ENCODE measurements at regions not wholly inside any gene's neighbourhood (a gene's known extent, or its start where the extent isn't known, plus 50 kb on each side); places are given as distances from the start of the nearest gene placed in this dataset.
"Not testable (repeated sequence)": the region's sequence is repeated elsewhere in the genome, so short reads cannot be mapped to it uniquely, and the experiment has no call there.

DNA sequence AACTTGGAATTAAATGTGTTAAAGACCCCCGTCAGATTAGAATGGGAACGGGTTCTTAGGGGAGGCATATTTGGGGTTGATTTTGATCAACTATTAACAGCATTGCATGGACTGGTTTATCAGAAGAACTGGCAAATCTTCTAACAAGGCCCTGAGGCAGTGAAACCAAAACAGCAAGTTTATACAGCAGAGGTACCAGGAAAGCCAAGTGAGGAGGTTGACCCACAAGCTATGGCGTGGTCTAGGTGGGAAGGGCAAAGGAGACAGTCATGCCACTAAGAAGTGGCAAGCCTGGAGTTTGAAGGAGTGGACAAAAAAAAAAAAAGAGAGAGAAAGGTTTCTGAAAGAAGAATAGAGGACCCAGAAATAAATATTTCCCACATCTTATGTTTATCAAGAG, 187.0 kb downstream of the MREG start:
- no peak overlapping the region for H3K9ac ChIP-seq (ENCODE audit: low read depth in 1 of 2, low read length in 2 of 2)
- peaks cover 2 to 5% of the 10 kb centered on the region in 2 donors for H3K4me1 ChIP-seq (ENCODE audit: control insufficient read depth in 1 of 2, insufficient read depth in 2 of 2, low read length in 2 of 2)
- no peaks in the 10 kb centered on the region for H3K9me3 ChIP-seq (ENCODE audit: control insufficient read depth in 1 of 2, low read length in 2 of 2)
- no peaks in the 10 kb centered on the region for H3K36me3 ChIP-seq (ENCODE audit: control insufficient read depth in 1 of 2, insufficient read depth in 2 of 2, low read length in 2 of 2)
- no peak overlapping the region for H3K4me3 ChIP-seq (ENCODE audit: low read depth in 1 of 2, low read length in 2 of 2)
- no peak overlapping the region for H3K27ac ChIP-seq (ENCODE audit: low read depth, low read length)
- no peaks in the 10 kb centered on the region for H3K27me3 ChIP-seq (ENCODE audit: control insufficient read depth in 1 of 2, insufficient read depth in 2 of 2, low read length in 2 of 2)

DNA sequence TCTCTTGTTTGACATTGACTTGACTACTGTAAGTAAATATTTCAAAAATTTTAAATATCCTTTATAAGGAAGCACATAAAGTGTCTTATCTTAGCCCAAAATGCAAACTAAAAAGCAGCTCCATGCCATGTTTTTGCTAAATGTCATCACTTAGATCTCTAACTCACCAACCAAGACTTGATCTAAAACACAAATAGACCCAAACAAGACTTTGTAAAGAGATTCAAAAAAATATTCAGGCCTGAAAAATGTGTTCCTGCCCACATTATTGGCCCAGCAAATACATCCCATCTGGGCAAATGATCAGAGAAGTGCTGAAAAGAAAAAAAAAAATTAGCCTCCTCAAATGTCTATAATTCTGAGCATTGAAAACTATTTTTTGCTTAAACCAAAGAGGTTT, 187.6 kb downstream of the MREG start:
- H3K36me3 ChIP-seq (ENCODE audit: control insufficient read depth in 1 of 2, insufficient read depth in 2 of 2, low read length in 2 of 2), result no peaks in the 10 kb centered on the region
- peaks cover 0 to 5% of the 10 kb centered on the region in 2 donors for H3K4me1 ChIP-seq (ENCODE audit: control insufficient read depth in 1 of 2, insufficient read depth in 2 of 2, low read length in 2 of 2)
- no peak overlapping the region for H3K4me3 ChIP-seq (ENCODE audit: low read depth in 1 of 2, low read length in 2 of 2)
- no peaks in the 10 kb centered on the region for H3K27me3 ChIP-seq (ENCODE audit: control insufficient read depth in 1 of 2, insufficient read depth in 2 of 2, low read length in 2 of 2)
- H3K9ac ChIP-seq (ENCODE audit: low read depth in 1 of 2, low read length in 2 of 2), result no peak overlapping the region
- no peaks in the 10 kb centered on the region for H3K9me3 ChIP-seq (ENCODE audit: control insufficient read depth in 1 of 2, low read length in 2 of 2)
- no peak overlapping the region for H3K27ac ChIP-seq (ENCODE audit: low read depth, low read length)

DNA sequence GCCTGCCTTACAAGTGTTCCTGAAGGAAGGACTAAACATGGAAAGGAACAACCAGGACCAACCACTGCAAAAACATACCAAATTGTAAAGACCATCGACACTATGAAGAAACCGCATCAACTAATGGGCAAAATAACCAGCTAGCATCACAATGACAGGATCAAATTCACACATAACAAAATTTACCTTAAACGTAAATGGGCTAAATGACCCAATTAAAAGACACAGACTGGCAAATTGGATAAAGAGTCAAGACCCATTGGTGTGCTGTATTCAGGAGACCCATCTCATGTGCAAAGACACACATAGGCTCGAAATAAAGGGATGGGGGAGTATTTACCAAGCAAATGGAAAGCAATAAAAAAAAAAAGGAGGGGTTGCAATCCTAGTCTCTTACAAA, 192.1 kb downstream of the MREG start:
- H3K9ac ChIP-seq (ENCODE audit: low read depth in 1 of 2, low read length in 2 of 2); H3K4me1 ChIP-seq (ENCODE audit: control insufficient read depth in 1 of 2, insufficient read depth in 2 of 2, low read length in 2 of 2); H3K4me3 ChIP-seq (ENCODE audit: low read depth in 1 of 2, low read length in 2 of 2); H3K27ac ChIP-seq (ENCODE audit: low read depth, low read length); H3K36me3 ChIP-seq (ENCODE audit: control insufficient read depth in 1 of 2, insufficient read depth in 2 of 2, low read length in 2 of 2); H3K9me3 ChIP-seq (ENCODE audit: control insufficient read depth in 1 of 2, low read length in 2 of 2); H3K27me3 ChIP-seq (ENCODE audit: control insufficient read depth in 1 of 2, insufficient read depth in 2 of 2, low read length in 2 of 2): not testable (repeated sequence)

DNA sequence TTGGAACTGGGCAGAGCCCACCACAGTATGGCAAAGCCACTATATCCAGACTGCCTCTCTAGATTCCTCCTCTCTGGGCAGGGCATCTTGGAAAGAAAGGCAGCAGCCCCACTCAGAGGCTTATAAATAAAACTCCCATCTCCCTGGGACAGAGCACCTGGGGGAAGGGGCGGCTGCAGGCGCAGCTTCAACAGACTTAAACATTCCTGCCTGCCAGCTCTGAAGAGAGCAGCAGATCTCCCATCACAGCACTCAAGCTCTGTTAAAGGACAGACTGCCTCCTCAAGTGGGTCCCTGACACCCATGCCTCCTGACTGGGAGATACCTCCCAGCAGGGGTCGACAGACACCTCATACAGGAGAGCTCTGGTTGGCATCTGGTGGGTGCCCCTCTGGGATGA, 193.6 kb downstream of the MREG start:
- H3K4me1 ChIP-seq (ENCODE audit: control insufficient read depth in 1 of 2, insufficient read depth in 2 of 2, low read length in 2 of 2); H3K27ac ChIP-seq (ENCODE audit: low read depth, low read length); H3K36me3 ChIP-seq (ENCODE audit: control insufficient read depth in 1 of 2, insufficient read depth in 2 of 2, low read length in 2 of 2); H3K4me3 ChIP-seq (ENCODE audit: low read depth in 1 of 2, low read length in 2 of 2); H3K9ac ChIP-seq (ENCODE audit: low read depth in 1 of 2, low read length in 2 of 2); H3K9me3 ChIP-seq (ENCODE audit: control insufficient read depth in 1 of 2, low read length in 2 of 2); H3K27me3 ChIP-seq (ENCODE audit: control insufficient read depth in 1 of 2, insufficient read depth in 2 of 2, low read length in 2 of 2): not testable (repeated sequence)

DNA sequence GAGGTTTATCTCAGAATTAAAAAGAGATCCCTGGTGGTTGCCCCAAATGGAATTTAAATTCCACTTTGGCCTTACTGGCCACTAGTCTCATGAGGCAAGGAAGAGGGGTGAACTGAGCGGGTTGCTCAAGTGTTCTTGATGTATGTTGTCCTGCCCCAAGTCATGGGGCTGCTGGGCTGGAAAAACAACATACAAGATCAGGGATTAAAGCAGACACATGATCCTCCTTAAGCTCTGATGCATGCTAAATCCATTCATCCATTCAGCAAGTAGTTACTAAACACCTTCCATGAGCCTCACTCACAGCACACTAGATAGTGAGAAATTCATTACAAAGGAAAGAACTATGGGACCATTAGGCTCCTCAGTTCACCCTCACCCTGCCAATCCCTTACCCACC, 196.3 kb downstream of the MREG start:
- H3K36me3 ChIP-seq (ENCODE audit: control insufficient read depth in 1 of 2, insufficient read depth in 2 of 2, low read length in 2 of 2), result no peaks in the 10 kb centered on the region
- no peak overlapping the region for H3K4me3 ChIP-seq (ENCODE audit: low read depth in 1 of 2, low read length in 2 of 2)
- H3K27me3 ChIP-seq (ENCODE audit: control insufficient read depth in 1 of 2, insufficient read depth in 2 of 2, low read length in 2 of 2), result no peaks in the 10 kb centered on the region
- peaks cover 0 to under 1% of the 10 kb centered on the region in 2 donors for H3K4me1 ChIP-seq (ENCODE audit: control insufficient read depth in 1 of 2, insufficient read depth in 2 of 2, low read length in 2 of 2)
- no peak overlapping the region for H3K27ac ChIP-seq (ENCODE audit: low read depth, low read length)
- H3K9ac ChIP-seq (ENCODE audit: low read depth in 1 of 2, low read length in 2 of 2), result no peak overlapping the region
- H3K9me3 ChIP-seq (ENCODE audit: control insufficient read depth in 1 of 2, low read length in 2 of 2), result no peaks in the 10 kb centered on the region

DNA sequence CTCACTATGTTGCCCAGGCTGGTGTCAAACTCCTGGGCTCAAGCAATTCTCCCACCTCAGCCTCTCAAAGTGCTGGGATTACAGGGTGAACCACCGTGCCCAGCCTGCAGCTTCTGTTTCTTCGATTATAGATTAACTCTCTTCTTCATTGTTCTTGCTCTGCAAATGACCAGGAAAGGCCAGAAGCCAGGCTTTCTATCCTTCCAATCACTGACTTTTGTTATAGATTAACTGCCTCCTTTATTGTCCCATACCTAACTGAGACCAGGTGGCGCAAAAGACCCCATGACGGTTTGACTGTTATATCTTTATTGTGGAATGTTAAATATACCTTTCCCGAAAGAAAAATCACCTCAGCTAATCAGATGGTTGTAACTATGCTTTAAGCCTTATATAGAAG, 196.9 kb downstream of the MREG start:
- Histone ChIP-seq H3K36me3 (ENCODE audit: control insufficient read depth in 1 of 2, insufficient read depth in 2 of 2, low read length in 2 of 2) (no peaks in the 10 kb centered on the region), H3K9me3 (ENCODE audit: control insufficient read depth in 1 of 2, low read length in 2 of 2) (no peaks in the 10 kb centered on the region), H3K27me3 (ENCODE audit: control insufficient read depth in 1 of 2, insufficient read depth in 2 of 2, low read length in 2 of 2) (no peaks in the 10 kb centered on the region), H3K9ac (ENCODE audit: low read depth in 1 of 2, low read length in 2 of 2) (no peak overlapping the region), H3K4me3 (ENCODE audit: low read depth in 1 of 2, low read length in 2 of 2) (no peak overlapping the region), H3K4me1 (ENCODE audit: control insufficient read depth in 1 of 2, insufficient read depth in 2 of 2, low read length in 2 of 2) (peaks cover 0 to 3% of the 10 kb centered on the region in 2 donors), H3K27ac (ENCODE audit: low read depth, low read length) (no peak overlapping the region)

DNA sequence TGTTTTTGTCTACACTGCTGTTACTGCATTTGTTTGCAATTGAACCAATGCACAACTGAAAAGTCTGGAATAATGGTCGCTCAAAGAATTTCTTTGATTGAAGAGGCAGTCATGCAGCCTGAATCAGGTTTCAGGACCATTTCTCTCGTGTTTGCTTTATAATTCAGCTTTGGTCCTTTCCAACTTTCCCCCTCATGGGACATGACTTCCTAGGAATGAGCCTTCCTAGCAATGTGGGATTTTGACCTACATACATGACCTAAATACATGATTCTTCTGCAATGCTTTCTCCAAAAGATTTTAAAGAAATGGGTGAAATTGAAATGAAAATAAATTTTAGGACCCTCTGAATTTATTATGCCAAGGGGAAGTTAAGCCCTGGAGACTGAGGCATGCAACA, 197.4 kb downstream of the MREG start:
- H3K4me3 ChIP-seq (ENCODE audit: low read depth in 1 of 2, low read length in 2 of 2), result no peak overlapping the region
- no peak overlapping the region for H3K27ac ChIP-seq (ENCODE audit: low read depth, low read length)
- no peak overlapping the region for H3K9ac ChIP-seq (ENCODE audit: low read depth in 1 of 2, low read length in 2 of 2)
- H3K36me3 ChIP-seq (ENCODE audit: control insufficient read depth in 1 of 2, insufficient read depth in 2 of 2, low read length in 2 of 2), result no peaks in the 10 kb centered on the region
- H3K9me3 ChIP-seq (ENCODE audit: control insufficient read depth in 1 of 2, low read length in 2 of 2), result no peaks in the 10 kb centered on the region
- peaks cover 0 to 3% of the 10 kb centered on the region in 2 donors for H3K4me1 ChIP-seq (ENCODE audit: control insufficient read depth in 1 of 2, insufficient read depth in 2 of 2, low read length in 2 of 2)
- H3K27me3 ChIP-seq (ENCODE audit: control insufficient read depth in 1 of 2, insufficient read depth in 2 of 2, low read length in 2 of 2), result no peaks in the 10 kb centered on the region

DNA sequence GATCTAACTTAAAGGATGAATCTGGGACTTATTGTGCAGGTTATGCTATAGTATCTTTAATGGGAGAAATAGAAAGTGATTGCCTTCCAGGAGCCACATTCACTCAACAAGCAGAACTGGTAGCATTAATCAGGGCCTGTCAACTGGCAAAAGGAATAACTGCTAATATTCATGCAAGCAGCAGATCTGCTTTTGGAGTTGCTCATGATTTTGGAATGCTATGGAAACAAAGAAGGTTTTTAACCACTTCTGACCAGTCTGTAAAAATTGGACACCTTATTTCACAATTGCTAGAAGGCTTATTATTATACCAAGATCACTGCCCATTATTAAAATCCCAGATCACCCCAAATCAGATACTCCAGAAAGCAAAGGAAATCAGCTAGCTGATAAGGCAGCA, 200.4 kb downstream of the MREG start:
- Histone ChIP-seq H3K4me1 (ENCODE audit: control insufficient read depth in 1 of 2, insufficient read depth in 2 of 2, low read length in 2 of 2) (peaks cover 3 to 4% of the 10 kb centered on the region in 2 donors), H3K36me3 (ENCODE audit: control insufficient read depth in 1 of 2, insufficient read depth in 2 of 2, low read length in 2 of 2) (no peaks in the 10 kb centered on the region), H3K27ac (ENCODE audit: low read depth, low read length) (no peak overlapping the region), H3K4me3 (ENCODE audit: low read depth in 1 of 2, low read length in 2 of 2) (no peak overlapping the region), H3K9me3 (ENCODE audit: control insufficient read depth in 1 of 2, low read length in 2 of 2) (no peaks in the 10 kb centered on the region), H3K27me3 (ENCODE audit: control insufficient read depth in 1 of 2, insufficient read depth in 2 of 2, low read length in 2 of 2) (no peaks in the 10 kb centered on the region), H3K9ac (ENCODE audit: low read depth in 1 of 2, low read length in 2 of 2) (no peak overlapping the region)

DNA sequence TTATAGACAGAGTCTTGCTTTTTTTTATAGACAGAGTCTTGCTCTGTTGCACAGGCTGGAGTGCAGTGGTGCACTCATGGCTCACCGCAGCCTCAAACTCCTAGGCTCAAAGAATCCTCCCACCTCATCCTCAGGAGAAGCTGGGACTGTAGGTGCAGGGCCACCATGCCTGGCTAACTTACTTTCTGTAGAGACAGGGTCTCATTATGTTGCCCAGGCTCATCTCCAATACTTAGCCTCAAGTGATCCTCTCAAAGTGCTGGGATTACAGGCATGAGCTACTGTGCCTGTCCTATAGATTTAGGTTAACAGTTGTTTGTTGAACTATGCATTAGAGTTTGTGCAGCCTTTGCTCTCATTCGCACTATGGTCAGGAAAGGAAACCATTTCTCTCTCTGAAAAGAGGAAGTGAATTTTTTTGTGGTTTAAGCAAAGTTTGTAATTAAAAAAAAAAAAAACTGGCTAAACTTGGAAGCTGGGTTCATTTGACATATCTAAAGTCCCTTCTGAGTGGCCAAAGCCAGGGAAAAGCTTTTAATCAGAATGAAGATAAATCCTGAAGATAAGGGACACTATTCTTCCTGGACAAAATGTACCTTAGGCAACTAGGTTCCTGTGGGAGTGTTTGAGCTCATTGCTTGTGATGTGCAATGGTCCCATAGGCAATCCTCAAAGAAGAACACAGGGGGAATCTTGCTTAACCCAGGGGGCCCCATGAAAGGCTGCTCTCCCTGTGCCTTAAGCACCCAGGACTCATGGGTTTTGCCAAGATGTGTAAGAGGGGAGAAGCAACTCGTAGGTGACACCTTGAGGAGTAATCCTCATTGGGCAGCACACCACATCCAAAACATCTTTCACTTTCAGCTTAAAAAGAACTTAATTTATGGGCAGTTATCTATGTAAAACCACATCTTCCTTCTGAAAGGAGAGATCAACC, 201.7 kb downstream of the MREG start:
- Histone ChIP-seq H3K27me3 (ENCODE audit: control insufficient read depth in 1 of 2, insufficient read depth in 2 of 2, low read length in 2 of 2) (no peaks in the 10 kb centered on the region), H3K36me3 (ENCODE audit: control insufficient read depth in 1 of 2, insufficient read depth in 2 of 2, low read length in 2 of 2) (no peaks in the 10 kb centered on the region), H3K9me3 (ENCODE audit: control insufficient read depth in 1 of 2, low read length in 2 of 2) (no peaks in the 10 kb centered on the region), H3K4me1 (ENCODE audit: control insufficient read depth in 1 of 2, insufficient read depth in 2 of 2, low read length in 2 of 2) (peaks cover 3 to 4% of the 10 kb centered on the region in 2 donors), H3K4me3 (ENCODE audit: low read depth in 1 of 2, low read length in 2 of 2) (no peak overlapping the region), H3K9ac (ENCODE audit: low read depth in 1 of 2, low read length in 2 of 2) (no peak overlapping the region), H3K27ac (ENCODE audit: low read depth, low read length) (no peak overlapping the region)

DNA sequence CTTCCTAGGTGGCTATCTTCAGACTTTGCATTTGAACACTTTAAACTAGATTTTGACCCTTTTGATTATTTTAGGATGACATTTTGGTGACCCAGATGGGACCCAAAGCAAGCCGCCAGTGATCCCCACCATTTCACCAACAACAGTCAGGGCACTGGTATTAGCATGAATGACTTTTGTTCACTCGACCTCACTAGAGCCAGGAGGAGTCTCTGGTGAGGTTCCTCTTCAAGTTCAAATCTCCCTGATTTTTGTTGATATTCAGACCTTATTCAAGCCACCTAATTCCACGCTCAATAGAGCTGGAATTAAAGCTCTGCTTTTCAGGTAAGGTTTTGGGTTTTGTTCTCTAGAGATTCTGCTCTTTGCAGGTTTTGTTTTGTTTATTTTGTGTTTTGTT, 202.3 kb downstream of the MREG start:
- Histone ChIP-seq H3K4me3 (ENCODE audit: low read depth in 1 of 2, low read length in 2 of 2) (no peak overlapping the region), H3K27ac (ENCODE audit: low read depth, low read length) (no peak overlapping the region), H3K36me3 (ENCODE audit: control insufficient read depth in 1 of 2, insufficient read depth in 2 of 2, low read length in 2 of 2) (no peaks in the 10 kb centered on the region), H3K27me3 (ENCODE audit: control insufficient read depth in 1 of 2, insufficient read depth in 2 of 2, low read length in 2 of 2) (no peaks in the 10 kb centered on the region), H3K9ac (ENCODE audit: low read depth in 1 of 2, low read length in 2 of 2) (no peak overlapping the region), H3K9me3 (ENCODE audit: control insufficient read depth in 1 of 2, low read length in 2 of 2) (no peaks in the 10 kb centered on the region), H3K4me1 (ENCODE audit: control insufficient read depth in 1 of 2, insufficient read depth in 2 of 2, low read length in 2 of 2) (peaks cover 3 to 4% of the 10 kb centered on the region in 2 donors)

Data from duodenal mucosa (tissue), 2 donors.